Glutamatergic neuron (in vitro differentiated cells): ENCODE measurements at regions not wholly inside any gene's neighbourhood (a gene's known extent, or its start where the extent isn't known, plus 50 kb on each side); places are given as distances from the start of the nearest gene placed in this dataset.

Source experiments
- DNase-seq: peaks from one replicate; pipeline ENCODE4 v3.0.0; 2022
- H3K27ac Mint-ChIP-seq: one replicate; pipeline ENCODE4 v1.8.0; 2020; ENCODE audit warnings: mild to moderate bottlenecking, mixed read lengths, inconsistent platforms; ENCODE audit not compliant: unreplicated experiment
- H3K27me3 Mint-ChIP-seq: one replicate; pipeline ENCODE4 v1.8.0; 2020; ENCODE audit warnings: mild to moderate bottlenecking, moderate library complexity, mixed read lengths, inconsistent platforms; ENCODE audit not compliant: unreplicated experiment
- H3K36me3 Mint-ChIP-seq: one replicate; pipeline ENCODE4 v1.8.0; 2020; ENCODE audit warnings: mild to moderate bottlenecking, mixed read lengths, inconsistent platforms; ENCODE audit not compliant: unreplicated experiment
- H3K4me1 Mint-ChIP-seq: one replicate; pipeline ENCODE4 v1.8.0; 2020; ENCODE audit warnings: mild to moderate bottlenecking, low read depth, mixed read lengths, inconsistent platforms; ENCODE audit not compliant: unreplicated experiment
- H3K4me3 Mint-ChIP-seq: one replicate; pipeline ENCODE4 v1.8.0; 2020; ENCODE audit warnings: mild to moderate bottlenecking, mixed read lengths, inconsistent platforms; ENCODE audit not compliant: unreplicated experiment
- H3K9me3 Mint-ChIP-seq: one replicate; pipeline ENCODE4 v1.8.0; 2020; ENCODE audit warnings: mild to moderate bottlenecking, moderate library complexity, mixed read lengths, inconsistent platforms; ENCODE audit not compliant: unreplicated experiment
- TF ChIP-seq, protein P1 (sequence below): fragments of 200-600 bp; sonication (generic); IDR thresholded peaks from one replicate; pipeline ENCODE4 v1.5.0; 2021; ENCODE audit not compliant: partially characterized antibody, unreplicated experiment

- DNase-seq = no peak
- Mint-ChIP-seq H3K4me1 (peaks cover 6% of the 10 kb centered on the region), H3K27me3 (no peaks in the 10 kb centered on the region), H3K4me3 (no peak overlapping the region), H3K27ac (no peak overlapping the region), H3K36me3 (no peaks in the 10 kb centered on the region), H3K9me3 (no peaks in the 10 kb centered on the region)
- TF ChIP-seq, protein P1, sequence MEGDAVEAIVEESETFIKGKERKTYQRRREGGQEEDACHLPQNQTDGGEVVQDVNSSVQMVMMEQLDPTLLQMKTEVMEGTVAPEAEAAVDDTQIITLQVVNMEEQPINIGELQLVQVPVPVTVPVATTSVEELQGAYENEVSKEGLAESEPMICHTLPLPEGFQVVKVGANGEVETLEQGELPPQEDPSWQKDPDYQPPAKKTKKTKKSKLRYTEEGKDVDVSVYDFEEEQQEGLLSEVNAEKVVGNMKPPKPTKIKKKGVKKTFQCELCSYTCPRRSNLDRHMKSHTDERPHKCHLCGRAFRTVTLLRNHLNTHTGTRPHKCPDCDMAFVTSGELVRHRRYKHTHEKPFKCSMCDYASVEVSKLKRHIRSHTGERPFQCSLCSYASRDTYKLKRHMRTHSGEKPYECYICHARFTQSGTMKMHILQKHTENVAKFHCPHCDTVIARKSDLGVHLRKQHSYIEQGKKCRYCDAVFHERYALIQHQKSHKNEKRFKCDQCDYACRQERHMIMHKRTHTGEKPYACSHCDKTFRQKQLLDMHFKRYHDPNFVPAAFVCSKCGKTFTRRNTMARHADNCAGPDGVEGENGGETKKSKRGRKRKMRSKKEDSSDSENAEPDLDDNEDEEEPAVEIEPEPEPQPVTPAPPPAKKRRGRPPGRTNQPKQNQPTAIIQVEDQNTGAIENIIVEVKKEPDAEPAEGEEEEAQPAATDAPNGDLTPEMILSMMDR = no peak
Observed at GRCh38 chr13:50370303-50370950, 355.2 kb downstream of the KCNRG start.

GRCh38 chr13:50374517-50374916 lies 359.3 kb downstream of the KCNRG start:
- no peak overlapping the region for H3K27ac Mint-ChIP-seq
- TF ChIP-seq, protein P1 = no peak
- no peaks in the 10 kb centered on the region for H3K36me3 Mint-ChIP-seq
- peaks cover 2% of the 10 kb centered on the region for H3K27me3 Mint-ChIP-seq
- DNase-seq = no peak
- H3K4me1 Mint-ChIP-seq = peaks cover 6% of the 10 kb centered on the region
- H3K4me3 Mint-ChIP-seq = no peak overlapping the region
- no peaks in the 10 kb centered on the region for H3K9me3 Mint-ChIP-seq

DNA sequence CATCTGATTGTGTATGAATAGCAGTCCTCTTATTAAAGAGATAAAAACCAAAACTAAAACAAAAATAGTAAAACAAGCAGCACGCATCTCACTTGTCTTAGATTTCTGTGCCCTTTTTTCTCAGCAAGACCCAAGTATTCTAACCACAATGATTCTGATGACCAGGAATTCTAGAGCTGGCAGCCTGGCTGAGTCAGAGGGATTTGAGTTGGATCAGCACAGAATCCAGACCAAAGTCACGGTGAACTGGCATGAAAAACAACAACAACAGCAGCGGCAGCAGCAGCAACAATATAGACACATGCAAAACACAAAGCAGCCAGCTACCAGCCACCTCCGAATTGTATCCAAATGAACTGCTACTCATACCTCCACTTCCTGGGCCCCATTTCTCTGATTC lies 360.5 kb downstream of the KCNRG start:
- Mint-ChIP-seq H3K27me3 (peaks cover 2% of the 10 kb centered on the region), H3K27ac (no peak overlapping the region), H3K9me3 (peaks cover 3% of the 10 kb centered on the region), H3K4me3 (no peak overlapping the region), H3K4me1 (peaks cover 6% of the 10 kb centered on the region), H3K36me3 (peaks cover 5% of the 10 kb centered on the region)
- no peak for DNase-seq
- TF ChIP-seq, protein P1 = no peak

DNA sequence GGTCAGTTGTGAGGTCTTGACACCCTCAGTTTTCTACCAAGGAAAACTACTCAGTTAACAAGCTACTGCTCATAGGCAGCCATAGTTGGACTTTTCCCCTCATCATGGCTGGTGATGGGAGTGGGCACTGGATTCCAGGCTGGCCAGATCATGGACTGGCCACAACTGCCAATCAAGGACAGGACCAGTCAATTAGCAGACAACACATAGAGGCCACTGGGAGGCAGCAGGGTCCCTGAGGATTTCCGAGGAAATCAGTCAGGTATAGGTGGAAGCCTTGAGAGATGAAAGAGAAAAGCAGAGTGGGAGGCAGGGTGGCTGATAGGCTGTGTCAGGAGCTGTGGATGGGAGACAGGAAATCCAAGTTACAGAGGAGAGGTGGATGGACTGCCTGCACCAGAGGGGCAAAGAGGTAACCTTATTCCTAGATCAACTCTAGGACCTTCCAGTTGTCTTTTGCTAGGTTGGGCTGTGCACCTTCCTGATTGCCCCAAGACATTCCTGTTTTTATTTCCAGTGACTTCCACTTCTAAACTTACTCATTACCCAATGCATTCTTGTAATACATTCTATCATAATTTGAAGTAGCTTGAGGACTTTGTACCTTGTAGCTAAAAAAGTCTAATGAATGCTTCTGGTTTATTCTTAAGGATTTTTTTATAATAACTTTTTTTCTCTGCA lies 361.8 kb downstream of the KCNRG start:
- TF ChIP-seq, protein P1 = no peak
- Mint-ChIP-seq H3K36me3 (peaks cover 11% of the 10 kb centered on the region), H3K27ac (no peak overlapping the region), H3K9me3 (peaks cover 6% of the 10 kb centered on the region), H3K27me3 (peaks cover 2% of the 10 kb centered on the region), H3K4me3 (no peak overlapping the region), H3K4me1 (no peaks in the 10 kb centered on the region)
- DNase-seq = no peak

GRCh38 chr13:50377726-50378270 lies 362.6 kb downstream of the KCNRG start:
- no peak for DNase-seq
- Mint-ChIP-seq H3K27me3 (peaks cover 4% of the 10 kb centered on the region), H3K9me3 (peaks cover 6% of the 10 kb centered on the region), H3K4me3 (no peak overlapping the region), H3K4me1 (no peaks in the 10 kb centered on the region), H3K36me3 (peaks cover 11% of the 10 kb centered on the region), H3K27ac (no peak overlapping the region)
- TF ChIP-seq, protein P1 = no peak
